ENCODE measurements at regions not wholly inside any gene's neighbourhood (a gene's known extent, or its start where the extent isn't known, plus 50 kb on each side); places are given as distances from the start of the nearest gene placed in this dataset.
"Not testable (repeated sequence)": the region's sequence is repeated elsewhere in the genome, so short reads cannot be mapped to it uniquely, and the experiment has no call there.

GRCh38 chr12:88855301-88855700 is 275.0 kb upstream of the KITLG start:
- Mint-ChIP-seq H3K4me1 (no peaks in the 10 kb centered on the region), H3K9me3 (ENCODE audit: low read depth) (no peaks in the 10 kb centered on the region), H3K27ac (no peak overlapping the region), H3K36me3 (no peaks in the 10 kb centered on the region), H3K27me3 (no peaks in the 10 kb centered on the region), H3K4me3 (no peak overlapping the region)
- CTCF ChIA-PET: no interaction called here
- DNase-seq (no peak), ATAC-seq (no peak)

GRCh38 chr12:88854260-88854659 is 274.0 kb upstream of the KITLG start:
- Mint-ChIP-seq H3K9me3 (ENCODE audit: low read depth) (no peaks in the 10 kb centered on the region), H3K4me3 (no peak overlapping the region), H3K27ac (no peak overlapping the region), H3K36me3 (no peaks in the 10 kb centered on the region), H3K27me3 (no peaks in the 10 kb centered on the region), H3K4me1 (no peaks in the 10 kb centered on the region)
- ATAC-seq (no peak), DNase-seq (no peak)
- CTCF ChIA-PET: no interaction called here

GRCh38 chr12:88847246-88847645 is 267.0 kb upstream of the KITLG start:
- DNase-seq: not testable (repeated sequence)

GRCh38 chr12:88844426-88844825 is 264.2 kb upstream of the KITLG start:
- CTCF ChIA-PET: no interaction called here
- DNase-seq (no peak), ATAC-seq (no peak)
- H3K4me1 Mint-ChIP-seq: no peaks in the 10 kb centered on the region
- no peaks in the 10 kb centered on the region for H3K36me3 Mint-ChIP-seq
- H3K9me3 Mint-ChIP-seq (ENCODE audit: low read depth): peaks cover 2% of the 10 kb centered on the region
- H3K4me3 Mint-ChIP-seq: no peak overlapping the region
- no peaks in the 10 kb centered on the region for H3K27me3 Mint-ChIP-seq
- H3K27ac Mint-ChIP-seq: no peak overlapping the region

More at GRCh38 chr12:88847246-88847645, 267.0 kb upstream of the KITLG start:
- H3K27ac Mint-ChIP-seq; H3K4me3 Mint-ChIP-seq; H3K9me3 Mint-ChIP-seq (ENCODE audit: low read depth); CTCF ChIA-PET; H3K4me1 Mint-ChIP-seq; ATAC-seq; H3K27me3 Mint-ChIP-seq; H3K36me3 Mint-ChIP-seq: not testable (repeated sequence)

- H3K27ac Mint-ChIP-seq: no peak overlapping the region
- CTCF ChIA-PET: no interaction called here
- no peaks in the 10 kb centered on the region for H3K36me3 Mint-ChIP-seq
- DNase-seq (no peak), ATAC-seq (no peak)
- no peaks in the 10 kb centered on the region for H3K4me1 Mint-ChIP-seq
- H3K4me3 Mint-ChIP-seq: no peak overlapping the region
- H3K9me3 Mint-ChIP-seq (ENCODE audit: low read depth): peaks cover 2% of the 10 kb centered on the region
- no peaks in the 10 kb centered on the region for H3K27me3 Mint-ChIP-seq
These were observed 262.0 kb upstream of the KITLG start for GRCh38 chr12:88842314-88842713.

- Mint-ChIP-seq H3K4me1 (no peaks in the 10 kb centered on the region), H3K4me3 (no peak overlapping the region), H3K27me3 (no peaks in the 10 kb centered on the region), H3K27ac (no peak overlapping the region), H3K9me3 (ENCODE audit: low read depth) (peaks cover 2% of the 10 kb centered on the region), H3K36me3 (no peaks in the 10 kb centered on the region)
- CTCF ChIA-PET: no interaction called here
- DNase-seq (no peak), ATAC-seq (no peak)
These were observed 259.2 kb upstream of the KITLG start for GRCh38 chr12:88839486-88839885.

GRCh38 chr12:88836156-88836555 is 255.9 kb upstream of the KITLG start:
- Mint-ChIP-seq H3K36me3 (no peaks in the 10 kb centered on the region), H3K9me3 (ENCODE audit: low read depth) (no peaks in the 10 kb centered on the region), H3K27me3 (no peaks in the 10 kb centered on the region), H3K27ac (no peak overlapping the region), H3K4me1 (no peaks in the 10 kb centered on the region), H3K4me3 (no peak overlapping the region)
- DNase-seq (no peak), ATAC-seq (no peak)
- CTCF ChIA-PET: no interaction called here

GRCh38 chr12:88834226-88834625 is 254.0 kb upstream of the KITLG start:
- DNase-seq (no peak), ATAC-seq (no peak)
- Mint-ChIP-seq H3K4me1 (no peaks in the 10 kb centered on the region), H3K36me3 (no peaks in the 10 kb centered on the region), H3K27ac (no peak overlapping the region), H3K4me3 (no peak overlapping the region), H3K9me3 (ENCODE audit: low read depth) (no peaks in the 10 kb centered on the region), H3K27me3 (no peaks in the 10 kb centered on the region)
- CTCF ChIA-PET: no interaction called here

- H3K9me3 Mint-ChIP-seq (ENCODE audit: low read depth): no peaks in the 10 kb centered on the region
- CTCF ChIA-PET: no interaction called here
- H3K36me3 Mint-ChIP-seq: no peaks in the 10 kb centered on the region
- no peaks in the 10 kb centered on the region for H3K4me1 Mint-ChIP-seq
- ATAC-seq: no peak
- no peak for DNase-seq
- no peaks in the 10 kb centered on the region for H3K27me3 Mint-ChIP-seq
- H3K27ac Mint-ChIP-seq: no peak overlapping the region
- H3K4me3 Mint-ChIP-seq: no peak overlapping the region
These were observed 253.4 kb upstream of the KITLG start for GRCh38 chr12:88833641-88834116.

GRCh38 chr12:88828537-88828936 is 248.3 kb upstream of the KITLG start:
- H3K36me3 Mint-ChIP-seq; H3K4me1 Mint-ChIP-seq; H3K27ac Mint-ChIP-seq; H3K4me3 Mint-ChIP-seq; CTCF ChIA-PET; ATAC-seq; H3K9me3 Mint-ChIP-seq (ENCODE audit: low read depth); DNase-seq; H3K27me3 Mint-ChIP-seq: not testable (repeated sequence)

- no peak overlapping the region for H3K4me3 Mint-ChIP-seq
- H3K9me3 Mint-ChIP-seq (ENCODE audit: low read depth): no peaks in the 10 kb centered on the region
- H3K27me3 Mint-ChIP-seq: no peaks in the 10 kb centered on the region
- no peak overlapping the region for H3K27ac Mint-ChIP-seq
- CTCF ChIA-PET: no interaction called here
- DNase-seq (no peak), ATAC-seq (no peak)
- no peaks in the 10 kb centered on the region for H3K4me1 Mint-ChIP-seq
- H3K36me3 Mint-ChIP-seq: no peaks in the 10 kb centered on the region
These were observed 239.7 kb upstream of the KITLG start for GRCh38 chr12:88820012-88820411.

- Mint-ChIP-seq H3K36me3 (no peaks in the 10 kb centered on the region), H3K4me1 (no peaks in the 10 kb centered on the region), H3K4me3 (no peak overlapping the region), H3K9me3 (ENCODE audit: low read depth) (no peaks in the 10 kb centered on the region), H3K27me3 (no peaks in the 10 kb centered on the region), H3K27ac (no peak overlapping the region)
- ATAC-seq (no peak), DNase-seq (no peak)
- CTCF ChIA-PET: no interaction called here
These were observed 235.9 kb upstream of the KITLG start for GRCh38 chr12:88816201-88816600.

- no peaks in the 10 kb centered on the region for H3K36me3 Mint-ChIP-seq
- CTCF ChIA-PET: no interaction called here
- H3K4me3 Mint-ChIP-seq: no peak overlapping the region
- ATAC-seq (no peak), DNase-seq (no peak)
- H3K9me3 Mint-ChIP-seq (ENCODE audit: low read depth): no peaks in the 10 kb centered on the region
- no peaks in the 10 kb centered on the region for H3K4me1 Mint-ChIP-seq
- H3K27ac Mint-ChIP-seq: no peak overlapping the region
- no peaks in the 10 kb centered on the region for H3K27me3 Mint-ChIP-seq
These were observed 234.5 kb upstream of the KITLG start for GRCh38 chr12:88814779-88815178.

- no peaks in the 10 kb centered on the region for H3K9me3 Mint-ChIP-seq (ENCODE audit: low read depth)
- CTCF ChIA-PET: no interaction called here
- H3K36me3 Mint-ChIP-seq: no peaks in the 10 kb centered on the region
- H3K27me3 Mint-ChIP-seq: no peaks in the 10 kb centered on the region
- H3K4me3 Mint-ChIP-seq: no peak overlapping the region
- ATAC-seq (no peak), DNase-seq (no peak)
- no peaks in the 10 kb centered on the region for H3K4me1 Mint-ChIP-seq
- H3K27ac Mint-ChIP-seq: no peak overlapping the region
These were observed 232.3 kb upstream of the KITLG start for GRCh38 chr12:88812610-88813009.

GRCh38 chr12:88810806-88811205 is 230.5 kb upstream of the KITLG start:
- CTCF ChIA-PET: no interaction called here
- H3K9me3 Mint-ChIP-seq (ENCODE audit: low read depth): no peaks in the 10 kb centered on the region
- no peaks in the 10 kb centered on the region for H3K27me3 Mint-ChIP-seq

More at GRCh38 chr12:88810806-88811205, 230.5 kb upstream of the KITLG start:
- H3K4me3 Mint-ChIP-seq: no peak overlapping the region
- no peak overlapping the region for H3K27ac Mint-ChIP-seq
- DNase-seq (no peak), ATAC-seq (no peak)
- no peaks in the 10 kb centered on the region for H3K36me3 Mint-ChIP-seq
- no peaks in the 10 kb centered on the region for H3K4me1 Mint-ChIP-seq

All from activated CD8-positive, alpha-beta memory T cell treated with anti-CD3 and anti-CD28 coated beads, Interleukin-2, amount 10 ng/mL, durations not matched to agents 7 days and 5 days (primary cell).